NCI-H446 (cell line): ENCODE measurements at regions not wholly inside any gene's neighbourhood (a gene's known extent, or its start where the extent isn't known, plus 50 kb on each side); places are given as distances from the start of the nearest gene placed in this dataset.

Experiments
- DNase-seq, 2 experiments: peaks; one replicate each; lab custom pipeline; 2025; lab: John Stamatoyannopoulos, UW

DNA sequence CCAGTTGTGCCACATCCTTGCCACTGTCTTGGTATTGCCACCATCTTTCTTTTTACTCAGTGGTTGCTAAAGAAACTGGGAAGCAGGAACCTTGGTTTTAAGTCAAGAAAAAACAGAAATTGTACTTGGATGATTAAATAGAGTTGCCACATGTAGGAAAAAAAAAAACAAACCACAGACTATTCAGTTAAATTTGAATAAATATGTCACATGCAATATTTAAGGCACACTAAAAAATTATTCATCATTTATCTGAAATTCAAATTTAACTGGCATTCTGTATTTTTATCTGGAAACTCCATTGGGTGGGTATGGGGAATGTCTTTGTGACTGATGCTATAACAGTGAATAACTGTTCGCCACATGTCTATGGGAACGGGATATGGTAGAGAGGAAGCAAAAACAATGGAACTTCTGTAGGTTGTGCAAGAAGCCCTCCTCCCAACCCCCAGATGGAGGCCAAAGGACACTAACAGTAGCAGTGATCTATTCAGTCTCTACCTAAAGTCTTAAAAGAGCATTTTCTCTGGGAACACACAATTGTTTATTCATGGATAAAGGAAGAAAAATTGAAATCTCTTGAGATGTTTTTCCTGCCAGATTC lies 57.0 kb upstream of the PLAC8 start:
- no peak for DNase-seq

DNA sequence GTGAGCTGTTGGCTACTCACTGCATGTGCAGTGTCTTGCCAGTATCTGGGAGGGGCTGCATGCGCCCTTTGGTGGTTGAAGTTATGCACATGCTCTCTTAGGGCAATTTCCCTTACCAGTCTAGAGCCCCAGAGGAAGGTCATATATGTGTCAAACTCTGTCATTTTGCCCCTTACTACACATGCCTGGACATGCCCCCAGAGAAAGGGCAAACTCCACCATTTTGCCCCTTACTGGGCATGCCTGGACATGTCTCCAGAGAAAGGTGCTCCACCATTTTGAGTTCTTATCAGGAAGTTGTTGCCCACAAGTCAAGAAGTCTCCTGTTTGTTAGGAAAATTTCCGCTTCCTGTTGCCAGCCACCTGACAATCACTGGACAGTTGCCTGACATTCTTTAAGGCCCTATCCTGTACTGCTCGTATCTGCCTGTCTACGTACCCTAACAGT lies 56.4 kb upstream of the PLAC8 start:
- no peak for DNase-seq
